ENCODE measurements at regions not wholly inside any gene's neighbourhood (a gene's known extent, or its start where the extent isn't known, plus 50 kb on each side); places are given as distances from the start of the nearest gene placed in this dataset.
"Not testable (repeated sequence)": the region's sequence is repeated elsewhere in the genome, so short reads cannot be mapped to it uniquely, and the experiment has no call there.

DNA sequence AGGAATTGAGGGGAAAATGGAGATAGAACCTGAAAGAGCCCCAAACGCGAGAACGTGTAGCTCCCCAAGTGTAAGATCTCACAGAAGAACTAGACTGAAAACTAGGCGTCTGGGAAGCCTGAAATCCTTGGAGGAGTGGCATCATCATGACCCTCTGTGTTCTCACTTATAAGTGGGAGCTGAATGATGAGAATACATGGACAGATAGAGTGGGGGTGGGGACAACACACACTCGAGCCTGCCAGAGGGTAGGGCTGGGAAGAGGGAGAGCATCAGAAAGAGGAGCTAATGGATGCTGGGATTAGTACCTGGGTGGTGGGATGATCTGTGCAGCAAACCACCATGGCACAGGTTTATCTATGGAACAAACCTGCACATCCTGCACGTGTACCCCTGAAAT, 258.7 kb upstream of the NOTCH2NLA start:
- DNase-seq = not testable (repeated sequence)

DNA sequence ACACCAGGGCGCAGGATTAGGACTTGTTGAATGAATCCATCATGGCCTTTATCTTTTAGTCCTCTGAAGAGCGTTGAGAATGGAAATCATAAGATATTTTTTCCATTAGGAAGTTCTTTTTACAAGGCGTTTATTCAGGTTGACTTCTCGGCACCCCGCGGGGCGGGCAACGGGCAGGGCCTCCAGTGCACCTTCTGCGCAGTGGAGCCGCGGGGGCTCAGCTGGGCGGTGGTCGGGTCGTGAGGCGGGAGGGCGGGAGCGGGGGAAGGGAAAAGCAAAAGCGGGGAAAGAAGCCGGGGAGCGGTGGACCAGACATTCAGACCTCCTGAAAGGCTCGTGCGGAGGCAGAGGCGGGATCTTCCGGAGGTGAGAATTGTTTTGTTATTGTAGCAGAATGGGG, 258.3 kb upstream of the NOTCH2NLA start:
- DNase-seq = not testable (repeated sequence)

DNA sequence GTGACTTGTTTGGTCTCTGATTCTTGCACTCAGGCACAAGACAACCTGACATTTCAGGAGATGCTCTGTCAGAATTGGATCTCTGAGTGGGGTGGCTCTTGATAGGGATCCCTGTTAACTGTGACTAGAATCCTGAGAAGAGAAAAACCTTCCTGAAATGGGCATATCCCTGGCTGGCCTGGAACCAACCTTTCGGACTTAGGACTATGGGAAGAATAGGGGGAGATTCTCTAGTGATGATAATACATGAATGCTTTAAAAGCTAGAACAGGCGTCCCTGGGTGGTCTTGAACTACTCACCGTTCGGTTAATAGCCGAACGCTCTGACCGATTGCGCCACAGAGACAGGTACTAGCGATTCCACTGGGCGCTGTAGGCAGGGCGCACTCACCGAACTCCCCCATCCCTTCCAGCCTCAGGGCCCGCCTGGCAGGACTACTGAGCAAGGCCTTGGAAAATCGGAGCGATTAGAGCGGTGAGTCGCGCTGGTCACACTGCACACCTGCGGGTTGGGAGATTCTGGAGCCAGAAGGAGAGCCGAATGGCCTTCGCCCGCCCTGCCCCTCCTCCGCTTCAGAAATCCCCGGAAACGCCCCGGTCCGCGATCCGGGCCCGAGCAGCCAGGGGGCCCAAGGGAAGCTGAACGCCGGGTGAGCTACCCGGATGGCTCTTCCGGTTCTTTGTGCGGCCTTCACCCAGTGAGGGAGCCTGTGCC, 257.6 kb upstream of the NOTCH2NLA start:
- peak; percentile 44 for DNase-seq

DNA sequence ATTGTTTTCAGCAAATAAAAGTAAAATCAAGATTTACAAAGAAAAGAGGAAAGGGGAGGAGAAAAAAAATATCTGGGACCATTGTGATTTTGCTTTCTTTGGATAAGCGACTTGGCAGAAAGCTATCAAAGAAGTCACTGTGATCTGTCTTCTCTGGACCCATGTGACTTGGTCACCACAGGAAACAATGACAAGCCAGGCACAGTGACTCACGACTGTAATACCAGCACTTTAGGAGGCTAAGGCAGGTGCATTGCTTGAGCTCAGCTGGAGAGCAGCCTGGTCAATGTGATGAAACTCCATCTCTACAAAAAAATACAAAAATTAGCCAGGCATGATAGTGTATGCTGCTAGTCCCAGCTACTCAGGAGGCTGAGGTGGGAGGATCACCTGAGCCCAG, 255.4 kb upstream of the NOTCH2NLA start:
- not testable (repeated sequence) for DNase-seq

DNA sequence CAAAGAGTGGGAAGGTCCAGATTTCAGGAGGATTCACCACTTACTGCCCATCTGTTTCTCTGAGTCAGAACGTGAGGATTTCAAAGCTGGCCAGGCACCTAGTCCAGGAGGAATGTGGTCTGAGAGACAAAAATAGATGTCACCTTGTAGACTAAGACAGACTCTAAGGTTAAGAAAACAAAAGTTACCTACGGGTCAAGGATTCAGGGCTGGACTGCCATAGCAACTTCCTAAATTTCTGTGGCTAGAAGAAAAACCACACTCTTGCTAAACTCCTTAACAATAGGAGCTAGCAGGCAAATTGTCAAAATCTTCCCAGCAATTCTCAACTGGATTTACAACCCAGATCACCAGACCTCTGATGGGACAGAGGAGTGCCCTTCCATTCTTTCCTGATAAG, 250.4 kb upstream of the NOTCH2NLA start:
- DNase-seq = not testable (repeated sequence)

DNA sequence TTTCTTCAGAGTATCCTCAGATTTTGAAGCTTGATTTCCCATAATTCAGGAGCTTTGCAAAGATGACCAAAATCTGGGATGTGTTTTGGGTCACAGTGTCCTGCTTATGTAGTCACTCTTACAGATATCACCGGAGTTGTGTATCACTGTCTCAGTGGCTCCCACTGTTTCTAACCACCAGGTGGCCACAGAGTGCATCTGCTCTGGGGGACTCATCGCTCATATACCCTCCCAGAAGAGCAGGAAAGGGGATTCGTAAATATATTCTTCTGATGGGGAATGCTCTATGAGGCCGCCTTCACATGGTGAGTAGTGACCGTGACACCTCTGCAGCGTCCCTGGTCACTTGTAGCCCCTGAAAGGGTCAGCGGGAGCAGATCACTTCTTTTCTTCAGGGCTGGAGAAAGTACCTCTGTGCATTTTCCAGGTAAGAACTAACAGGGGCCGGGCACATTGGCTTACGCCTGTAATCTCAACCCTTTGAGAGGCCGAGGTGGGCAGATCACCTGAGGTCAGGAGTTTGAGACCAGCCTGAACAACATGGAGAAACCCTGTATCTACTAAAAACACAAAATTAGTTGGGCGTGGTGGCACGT, 249.4 kb upstream of the NOTCH2NLA start:
- DNase-seq = peak; percentile 28

DNA sequence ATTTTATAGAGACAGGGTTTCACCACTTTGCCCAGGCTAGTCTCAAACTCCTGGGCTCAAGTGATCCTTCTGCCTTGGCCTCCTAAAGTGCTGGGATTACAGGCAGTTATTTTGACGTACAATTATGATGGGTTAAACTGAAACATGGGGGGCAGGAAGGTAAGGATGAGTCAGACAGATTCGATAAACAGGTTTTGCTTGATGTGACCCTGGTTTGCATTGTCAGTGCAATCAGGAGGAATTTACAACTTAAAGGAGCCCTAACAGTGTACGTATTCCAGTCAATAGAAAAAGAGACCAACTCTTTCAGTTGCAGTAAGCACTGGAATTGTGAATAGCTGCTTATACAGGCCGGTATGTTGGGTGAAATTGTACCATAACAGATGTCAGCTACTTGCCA, 246.3 kb upstream of the NOTCH2NLA start:
- DNase-seq = not testable (repeated sequence)

DNA sequence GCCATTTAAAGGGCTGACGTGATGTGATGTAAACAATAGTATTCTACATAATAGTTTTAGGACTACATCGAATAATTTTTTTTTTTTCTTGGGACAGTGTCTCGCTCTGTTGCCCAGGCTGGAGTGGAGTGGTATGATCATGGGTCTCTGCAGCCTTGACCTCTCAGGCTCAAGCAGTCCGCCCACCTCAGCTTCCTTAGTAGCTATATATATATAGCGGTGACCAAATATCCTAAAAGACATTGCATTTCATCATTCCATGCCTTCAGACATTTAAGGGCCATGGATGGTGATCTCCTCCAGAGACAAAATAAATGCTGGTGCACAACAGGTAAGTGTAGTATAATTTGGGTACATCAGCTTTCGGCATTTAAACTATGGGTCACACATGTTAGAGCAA, 245.4 kb upstream of the NOTCH2NLA start:
- not testable (repeated sequence) for DNase-seq

DNA sequence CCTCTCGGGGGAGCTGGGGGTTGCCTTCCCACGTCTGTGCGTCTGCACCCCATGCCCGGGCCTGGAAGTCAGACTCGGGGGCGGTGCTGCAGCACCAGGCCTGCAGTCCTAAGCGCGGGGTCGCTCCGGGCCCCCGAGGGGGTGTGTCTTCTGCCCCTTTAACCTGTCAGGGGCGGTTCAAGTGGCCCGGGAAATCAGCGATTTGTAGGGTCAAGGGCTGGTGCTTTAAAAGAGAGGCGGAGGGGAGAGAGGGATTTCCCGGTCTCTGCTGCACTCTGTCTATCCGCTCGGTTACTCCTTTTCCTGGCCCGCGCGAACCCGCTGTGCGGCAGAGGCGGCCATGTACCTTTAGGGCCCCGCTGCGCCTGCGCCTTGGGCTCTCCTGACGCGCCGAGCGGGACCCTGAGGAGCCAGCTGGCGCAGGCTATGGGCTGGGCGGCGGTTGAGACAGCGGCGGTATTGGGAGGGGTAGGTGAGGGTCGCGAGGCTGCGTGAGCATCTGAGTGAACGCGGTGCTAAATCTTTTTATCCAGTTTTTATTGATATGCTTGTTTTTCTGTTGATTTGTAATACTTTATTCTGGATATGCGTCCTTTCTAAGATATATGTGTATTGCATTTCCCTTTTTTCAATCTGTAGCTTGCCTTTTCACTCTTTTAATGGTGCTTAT, 243.5 kb upstream of the NOTCH2NLA start:
- DNase-seq = peak; percentile 84

DNA sequence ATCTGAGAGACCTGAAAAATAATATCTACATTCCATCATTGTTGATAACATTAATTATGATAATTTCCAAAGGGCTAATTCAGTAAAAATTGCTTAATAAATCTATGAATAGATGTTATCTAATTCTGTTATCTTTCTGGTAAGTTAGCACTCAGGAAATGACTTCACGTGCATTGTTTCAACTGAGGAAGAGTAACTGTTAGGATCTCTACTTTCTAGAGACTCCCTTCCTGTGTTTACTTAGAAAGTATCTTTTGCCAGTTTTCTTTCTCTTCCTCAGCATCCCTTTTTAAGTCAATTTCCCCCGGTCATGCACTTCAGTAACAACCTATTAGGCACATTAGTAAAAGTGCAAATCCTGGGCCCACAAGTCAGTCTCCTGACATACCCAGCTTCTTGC, 231.1 kb upstream of the NOTCH2NLA start:
- not testable (repeated sequence) for DNase-seq

DNA sequence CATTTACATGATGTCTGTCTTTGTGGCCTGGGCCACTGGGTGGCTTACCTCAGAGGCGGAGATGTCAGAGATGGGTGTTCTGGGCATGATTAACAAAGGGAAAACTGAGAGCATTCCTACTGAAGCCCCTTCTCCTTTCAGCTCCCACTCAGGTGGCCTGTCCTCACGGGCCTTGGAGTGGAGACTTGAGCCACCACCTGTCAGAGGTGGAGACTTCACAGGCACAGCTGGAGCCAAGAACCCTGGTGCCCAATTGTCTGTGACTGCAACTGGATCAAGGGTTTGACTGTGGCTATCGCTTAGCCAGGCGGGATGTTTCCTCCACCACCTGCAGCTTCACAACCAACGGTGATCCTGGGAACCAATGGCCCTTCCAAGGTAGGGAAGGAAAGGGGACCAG, 230.5 kb upstream of the NOTCH2NLA start:
- DNase-seq = not testable (repeated sequence)

DNA sequence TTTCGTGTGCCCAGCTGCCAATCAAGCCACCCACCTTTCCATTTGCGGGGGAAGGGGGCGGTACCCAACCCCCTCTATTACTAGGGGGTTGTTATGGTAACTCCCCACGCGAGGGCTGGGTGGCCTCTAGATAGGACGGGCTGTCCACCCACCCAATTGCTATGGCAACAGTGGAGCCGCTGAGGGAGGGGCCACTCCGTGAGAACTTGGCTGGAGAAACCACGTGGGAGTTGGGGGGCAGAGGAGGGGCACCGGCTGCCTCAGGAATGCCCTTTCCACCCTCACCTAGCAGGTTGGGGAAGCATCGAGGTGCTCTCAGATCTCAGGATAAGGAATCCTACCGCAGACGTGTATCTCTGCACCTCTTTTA, 220.0 kb upstream of the NOTCH2NLA start:
- DNase-seq = not testable (repeated sequence)

DNA sequence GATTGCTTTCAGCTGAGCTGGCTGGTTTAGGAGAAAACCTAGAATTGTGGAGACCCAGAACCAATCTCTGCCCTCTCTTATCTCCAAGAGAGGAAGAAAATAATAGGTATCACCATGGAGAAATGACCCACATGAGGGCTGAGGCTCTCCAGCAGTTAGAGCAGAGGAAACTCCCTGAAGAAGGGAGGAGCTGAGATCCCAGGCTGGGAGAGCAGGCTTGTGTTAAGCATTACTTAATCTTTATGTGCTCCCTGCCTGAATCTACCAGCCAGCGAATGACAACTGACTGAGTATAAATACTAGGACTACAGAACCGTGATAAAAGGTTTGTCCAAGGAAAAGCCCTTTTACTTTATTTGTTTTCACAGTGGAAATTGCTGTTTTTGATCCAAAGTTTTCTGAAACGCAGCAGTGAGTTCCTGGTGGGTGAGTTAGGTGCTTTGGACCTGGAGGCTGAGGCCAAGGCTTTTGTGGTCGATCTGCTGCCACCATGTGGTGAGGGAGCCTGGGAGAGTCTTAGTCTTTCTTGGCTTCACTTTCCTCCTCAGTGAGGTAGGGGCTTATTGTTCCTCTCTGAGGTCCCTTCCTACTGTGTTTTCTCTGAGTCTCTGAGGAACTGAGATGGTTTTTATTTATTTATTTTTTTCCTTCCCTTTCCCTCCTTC, 219.5 kb upstream of the NOTCH2NLA start:
- DNase-seq = not testable (repeated sequence)

DNA sequence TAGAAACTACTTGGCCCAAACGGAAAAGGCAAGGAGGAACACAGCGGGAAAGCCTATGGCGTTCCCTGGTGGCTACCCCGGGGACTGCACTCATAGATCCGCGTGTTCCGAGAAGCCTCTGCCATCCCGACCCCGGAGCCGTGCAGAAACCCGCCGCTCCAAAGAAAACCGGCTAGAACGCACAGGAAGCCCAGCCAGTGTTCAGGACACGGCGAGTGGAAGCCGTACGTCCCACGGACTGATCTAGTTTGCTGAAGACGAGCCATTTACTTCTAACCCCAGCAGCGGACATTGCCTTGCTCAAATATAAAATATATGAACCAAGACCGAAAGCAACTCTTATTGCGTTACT, 215.0 kb upstream of the NOTCH2NLA start:
- DNase-seq = peak; percentile 36

DNA sequence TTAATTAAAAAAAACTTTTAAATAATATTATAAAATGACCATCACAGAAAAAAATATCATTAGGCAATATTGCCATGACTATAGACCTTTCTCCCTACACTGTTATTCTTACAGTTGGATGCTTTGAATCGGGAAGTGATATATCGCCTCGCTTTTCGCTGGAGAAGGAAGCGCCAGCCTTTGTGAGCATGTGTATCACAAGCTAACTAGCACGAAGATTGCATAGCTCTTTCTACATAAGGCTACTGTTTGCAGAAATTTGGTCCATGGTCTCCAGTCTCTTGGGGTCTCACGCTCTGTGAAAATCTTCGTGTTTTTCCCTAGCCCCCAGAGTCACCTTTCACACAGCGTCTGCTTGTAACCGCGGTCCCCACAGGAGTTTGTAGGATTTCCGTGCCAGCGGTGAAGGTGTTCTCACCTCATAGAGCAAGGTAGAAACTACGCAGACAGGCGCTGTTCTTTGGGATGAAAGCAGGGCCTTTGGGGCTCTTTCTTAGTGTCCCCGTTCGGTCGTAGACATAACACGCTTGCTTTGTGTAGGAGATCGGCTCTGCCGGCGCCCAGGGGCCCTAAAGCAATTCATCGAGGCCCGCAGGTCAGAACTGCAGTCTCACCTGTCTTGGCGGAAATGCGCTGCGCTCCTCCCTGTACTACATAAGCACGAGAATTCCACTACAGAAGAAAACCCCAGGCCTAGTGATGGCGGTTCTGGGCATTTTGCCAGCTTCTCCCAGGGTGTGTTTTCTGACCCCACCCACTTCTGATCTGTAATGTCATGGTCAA, 214.5 kb upstream of the NOTCH2NLA start:
- not testable (repeated sequence) for DNase-seq

DNA sequence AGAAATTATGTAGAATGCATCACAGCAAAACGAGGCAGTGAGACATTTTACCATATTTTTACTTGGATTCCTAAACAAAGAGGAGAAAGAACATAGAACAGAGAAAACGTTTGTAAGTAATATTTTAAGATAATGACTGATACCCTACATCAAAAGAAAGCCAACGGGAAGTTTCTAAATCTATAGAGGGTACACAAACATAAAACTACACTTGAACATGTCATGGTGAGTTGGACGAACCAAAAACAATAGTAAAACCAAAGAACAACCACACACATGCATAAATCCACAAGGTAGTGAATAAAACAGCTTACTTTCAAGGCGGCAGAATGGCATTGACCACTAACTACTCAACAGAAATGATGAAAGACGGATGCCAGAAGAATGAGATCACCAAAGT, 209.7 kb upstream of the NOTCH2NLA start:
- DNase-seq = not testable (repeated sequence)

DNA sequence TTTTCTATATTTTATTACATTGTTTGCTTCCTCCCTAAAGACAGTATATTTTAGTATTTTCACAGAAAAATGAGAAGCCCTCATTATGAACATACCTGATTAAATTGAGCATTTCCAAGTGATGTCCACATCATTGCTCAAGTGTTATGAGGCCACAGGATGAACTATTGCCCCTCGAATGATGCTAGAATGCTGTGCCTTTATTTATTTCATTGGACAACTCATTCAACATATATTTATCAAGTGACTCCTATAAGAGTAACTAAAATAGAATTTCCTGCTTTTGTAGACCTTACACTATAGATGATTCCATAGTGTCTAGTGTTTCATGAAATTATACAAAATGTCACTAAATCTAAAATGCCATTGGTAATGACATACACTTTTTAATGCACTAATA, 187.8 kb upstream of the NOTCH2NLA start:
- not testable (repeated sequence) for DNase-seq

DNA sequence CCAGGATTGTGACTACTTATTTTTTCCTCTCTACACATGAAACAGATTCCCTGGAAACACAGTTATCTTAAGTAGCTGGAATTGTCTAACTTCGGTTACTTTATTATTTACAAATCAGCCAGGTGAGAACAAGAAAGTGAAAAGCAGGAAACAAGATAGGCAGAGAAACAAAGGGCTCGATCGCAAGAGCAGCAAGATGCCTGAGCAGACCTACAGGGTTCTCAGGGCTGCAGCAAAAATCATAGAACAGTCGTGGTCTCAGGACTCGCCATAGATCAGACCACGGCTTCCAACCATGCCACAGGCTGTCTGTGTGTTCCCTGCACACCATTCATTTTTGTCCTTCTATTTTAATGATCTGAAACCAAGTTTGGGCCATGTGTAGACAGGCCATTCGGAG, 186.2 kb upstream of the NOTCH2NLA start:
- not testable (repeated sequence) for DNase-seq

DNA sequence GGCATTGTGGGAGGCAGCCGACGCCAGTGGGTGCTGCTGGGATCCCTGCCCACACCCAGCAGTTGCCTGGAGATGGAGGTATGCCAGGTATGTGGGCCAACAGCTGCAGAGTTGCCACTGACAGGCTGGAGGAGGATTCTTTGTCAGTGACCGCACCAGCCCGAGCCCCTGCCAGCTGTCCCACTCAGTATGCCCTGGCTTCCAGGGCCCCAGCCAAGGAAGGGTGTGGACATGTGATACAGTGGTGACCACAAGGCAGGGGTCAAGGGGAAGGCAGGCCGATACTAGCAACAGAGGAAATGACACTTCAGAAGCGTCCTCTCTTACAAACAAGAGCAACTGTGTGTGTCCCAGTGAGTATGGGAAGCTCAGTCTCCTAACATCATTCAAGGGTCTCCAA, 185.1 kb upstream of the NOTCH2NLA start:
- DNase-seq = peak; percentile 49

DNA sequence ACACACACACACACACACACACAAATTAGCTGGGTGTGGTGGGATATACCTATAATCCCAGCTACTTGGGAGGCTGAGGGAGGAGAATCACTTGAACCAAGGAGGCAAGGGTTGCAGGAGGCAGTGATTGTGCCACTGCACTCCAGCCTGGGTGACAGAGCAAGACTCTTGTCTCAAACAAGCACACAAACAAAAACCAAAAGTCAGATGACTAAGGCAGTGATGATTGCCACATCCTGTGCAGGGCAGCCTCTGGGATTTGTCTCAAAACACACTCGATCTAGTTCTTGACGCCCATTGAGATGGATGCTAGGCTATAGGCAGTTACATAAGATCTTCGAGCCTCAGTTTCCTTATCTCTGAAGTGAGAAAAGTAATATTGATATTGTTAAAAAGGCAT, 183.1 kb upstream of the NOTCH2NLA start:
- not testable (repeated sequence) for DNase-seq

DNA sequence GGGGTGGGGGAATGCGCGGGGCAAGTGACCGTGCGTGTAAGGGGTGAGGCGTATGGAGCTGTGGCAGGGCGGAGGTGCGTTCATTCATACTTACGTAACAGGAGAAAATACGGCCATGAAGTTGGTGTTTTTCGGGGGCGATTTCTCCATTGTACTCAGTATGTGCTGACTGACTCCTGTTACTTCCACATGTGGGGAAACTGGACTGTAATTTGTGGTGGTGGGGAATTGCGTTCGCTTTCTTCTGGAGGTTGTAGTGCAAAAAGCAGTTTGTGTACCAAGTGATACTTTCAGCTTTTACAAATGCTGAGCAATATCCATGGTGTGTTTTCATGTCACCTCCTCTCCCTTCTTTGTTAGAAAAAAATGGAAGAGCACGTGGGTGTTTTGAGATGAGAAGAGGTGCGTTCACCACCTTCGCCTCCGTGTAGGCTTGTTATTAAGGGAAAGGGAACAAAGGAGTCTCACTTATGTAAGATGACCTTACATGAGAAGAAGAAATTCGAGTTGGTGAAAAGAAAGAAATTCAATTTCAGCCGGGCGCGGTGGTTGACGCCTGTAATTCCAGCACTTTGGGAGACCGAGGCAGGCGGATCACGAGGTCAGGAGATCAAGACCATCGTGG, 181.1 kb upstream of the NOTCH2NLA start:
- DNase-seq = peak; percentile 27

DNA sequence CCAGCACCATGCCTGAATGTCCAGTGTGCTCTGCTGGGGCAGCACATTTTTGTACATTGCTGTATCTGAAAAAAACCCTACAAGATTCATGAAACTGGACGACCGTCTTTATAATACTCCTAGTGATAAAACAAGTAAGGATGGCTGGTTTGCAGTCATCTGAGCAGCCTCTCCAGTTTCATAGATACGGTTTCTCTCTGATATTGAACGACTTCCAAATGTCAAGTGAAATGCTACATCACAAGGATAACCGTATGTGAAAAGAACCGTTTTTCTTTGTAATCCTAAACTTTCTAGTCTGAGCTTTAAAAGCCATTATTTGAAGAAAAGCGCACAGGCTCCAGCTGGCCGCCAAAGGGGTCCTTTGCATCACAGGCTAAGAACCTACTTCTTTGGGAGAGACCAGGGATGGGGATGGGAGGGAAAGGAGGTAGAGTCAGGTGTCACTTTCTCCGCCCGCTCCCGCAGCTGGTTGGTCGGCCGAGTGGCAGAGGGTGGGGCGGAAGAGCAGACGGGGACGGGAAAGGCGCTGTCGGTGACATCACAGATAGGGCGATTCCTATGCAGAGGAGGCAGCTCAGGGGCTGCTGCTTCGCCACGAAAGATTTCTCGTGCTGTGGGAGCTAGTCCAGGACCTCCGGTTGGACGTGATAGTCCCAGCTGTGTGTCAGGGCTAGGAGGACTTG, 180.4 kb upstream of the NOTCH2NLA start:
- DNase-seq = peak; percentile 55

All from femur (tissue), 1 donor.